ENCODE measurements at regions not wholly inside any gene's neighbourhood (a gene's known extent, or its start where the extent isn't known, plus 50 kb on each side); places are given as distances from the start of the nearest gene placed in this dataset.
"Not testable (repeated sequence)": the region's sequence is repeated elsewhere in the genome, so short reads cannot be mapped to it uniquely, and the experiment has no call there.

GRCh38 chr13:111666164-111666776 lies 345.8 kb downstream of the TEX29 start:
- H3K27ac Mint-ChIP-seq = no peak overlapping the region
- H3K27me3 Mint-ChIP-seq = no peaks in the 10 kb centered on the region
- H3K4me3 Mint-ChIP-seq = no peak overlapping the region
- DNase-seq (no peak), ATAC-seq (no peak)
- H3K4me1 Mint-ChIP-seq = no peaks in the 10 kb centered on the region
- H3K36me3 Mint-ChIP-seq (ENCODE audit: low read depth) = no peaks in the 10 kb centered on the region
- no peaks in the 10 kb centered on the region for H3K9me3 Mint-ChIP-seq

GRCh38 chr13:111667757-111668156 lies 347.3 kb downstream of the TEX29 start:
- ATAC-seq (no peak), DNase-seq (no peak)
- no peaks in the 10 kb centered on the region for H3K36me3 Mint-ChIP-seq (ENCODE audit: low read depth)
- H3K9me3 Mint-ChIP-seq = no peaks in the 10 kb centered on the region
- no peaks in the 10 kb centered on the region for H3K27me3 Mint-ChIP-seq
- H3K4me1 Mint-ChIP-seq = no peaks in the 10 kb centered on the region
- no peak overlapping the region for H3K4me3 Mint-ChIP-seq
- H3K27ac Mint-ChIP-seq = no peak overlapping the region

GRCh38 chr13:111668451-111668850 lies 348.0 kb downstream of the TEX29 start:
- DNase-seq (no peak), ATAC-seq (no peak)
- Mint-ChIP-seq H3K9me3 (no peaks in the 10 kb centered on the region), H3K4me1 (no peaks in the 10 kb centered on the region), H3K27me3 (no peaks in the 10 kb centered on the region), H3K36me3 (ENCODE audit: low read depth) (no peaks in the 10 kb centered on the region), H3K27ac (no peak overlapping the region), H3K4me3 (no peak overlapping the region)

GRCh38 chr13:111672198-111672597 lies 351.8 kb downstream of the TEX29 start:
- not testable (repeated sequence) for ATAC-seq; H3K36me3 Mint-ChIP-seq (ENCODE audit: low read depth); H3K27me3 Mint-ChIP-seq; DNase-seq; H3K4me1 Mint-ChIP-seq; H3K4me3 Mint-ChIP-seq; H3K27ac Mint-ChIP-seq; H3K9me3 Mint-ChIP-seq

- not testable (repeated sequence) for ATAC-seq; H3K9me3 Mint-ChIP-seq; H3K27ac Mint-ChIP-seq; H3K27me3 Mint-ChIP-seq; DNase-seq; H3K4me1 Mint-ChIP-seq; H3K36me3 Mint-ChIP-seq (ENCODE audit: low read depth); H3K4me3 Mint-ChIP-seq
These were observed 357.9 kb downstream of the TEX29 start for GRCh38 chr13:111678120-111678882.

- H3K36me3 Mint-ChIP-seq (ENCODE audit: low read depth); H3K27ac Mint-ChIP-seq; H3K4me3 Mint-ChIP-seq; H3K9me3 Mint-ChIP-seq; H3K27me3 Mint-ChIP-seq; H3K4me1 Mint-ChIP-seq; ATAC-seq; DNase-seq: not testable (repeated sequence)
These were observed 359.2 kb downstream of the TEX29 start for GRCh38 chr13:111679645-111680044.

- H3K27me3 Mint-ChIP-seq; H3K27ac Mint-ChIP-seq; ATAC-seq; H3K4me1 Mint-ChIP-seq; H3K9me3 Mint-ChIP-seq; DNase-seq; H3K4me3 Mint-ChIP-seq; H3K36me3 Mint-ChIP-seq (ENCODE audit: low read depth): not testable (repeated sequence)
These were observed 359.7 kb downstream of the TEX29 start for GRCh38 chr13:111680100-111680499.

GRCh38 chr13:111692028-111692427 lies 371.6 kb downstream of the TEX29 start:
- not testable (repeated sequence) for H3K27me3 Mint-ChIP-seq; H3K4me3 Mint-ChIP-seq; H3K4me1 Mint-ChIP-seq; ATAC-seq; H3K9me3 Mint-ChIP-seq; DNase-seq; H3K36me3 Mint-ChIP-seq (ENCODE audit: low read depth); H3K27ac Mint-ChIP-seq

- not testable (repeated sequence) for DNase-seq; H3K36me3 Mint-ChIP-seq (ENCODE audit: low read depth); H3K27me3 Mint-ChIP-seq; H3K9me3 Mint-ChIP-seq; ATAC-seq; H3K4me1 Mint-ChIP-seq; H3K27ac Mint-ChIP-seq; H3K4me3 Mint-ChIP-seq
These were observed 370.8 kb upstream of the SOX1 start for GRCh38 chr13:111696121-111696520.

GRCh38 chr13:111702059-111702458 lies 364.9 kb upstream of the SOX1 start:
- not testable (repeated sequence) for H3K36me3 Mint-ChIP-seq (ENCODE audit: low read depth); H3K27me3 Mint-ChIP-seq; H3K27ac Mint-ChIP-seq; ATAC-seq; H3K4me3 Mint-ChIP-seq; DNase-seq; H3K4me1 Mint-ChIP-seq; H3K9me3 Mint-ChIP-seq

Measured in activated naive CD8-positive, alpha-beta T cell treated with anti-CD3 and anti-CD28 coated beads, Interleukin-2, amount 50 U/mL, for 24 hours (primary cell).